ENCODE measurements at regions not wholly inside any gene's neighbourhood (a gene's known extent, or its start where the extent isn't known, plus 50 kb on each side); places are given as distances from the start of the nearest gene placed in this dataset.
A peak's percentile ranks its signal among the peaks of the same experiment; 100 is the strongest.

DNA sequence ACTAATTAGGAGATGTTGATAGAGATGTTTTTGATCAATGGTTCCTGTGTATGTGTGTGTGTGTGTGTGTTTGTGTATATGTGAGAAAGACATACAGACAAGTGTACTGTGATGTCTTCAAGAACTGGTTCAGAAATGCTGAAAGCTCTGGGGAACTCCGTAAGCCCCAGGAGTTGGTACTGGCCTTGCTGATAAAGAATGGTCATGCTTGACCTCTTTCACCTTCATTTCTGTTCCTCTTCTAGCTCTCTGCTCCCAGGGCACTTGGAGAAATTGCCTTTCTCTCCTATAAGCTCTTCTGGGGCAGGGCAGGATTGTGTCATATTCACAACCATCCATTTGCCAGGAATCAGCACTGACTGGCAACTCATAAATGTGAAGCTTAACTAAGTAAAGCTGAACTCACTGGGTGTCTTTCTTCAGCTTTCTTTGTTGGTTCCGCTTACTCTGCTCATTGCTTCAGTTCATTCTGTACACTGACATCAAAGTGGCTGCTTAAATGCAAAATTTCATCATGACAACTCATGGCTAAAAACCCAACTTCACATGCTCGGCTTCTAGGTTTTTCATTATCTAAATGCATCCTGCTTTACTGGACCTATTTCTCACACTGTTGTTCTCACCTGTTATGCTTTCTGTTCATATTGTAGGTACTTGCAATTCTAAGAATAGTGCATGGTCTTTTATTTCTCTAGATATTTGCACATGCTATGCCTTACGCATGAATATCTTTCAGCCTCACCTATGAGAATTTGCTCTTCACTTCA lies 162.1 kb upstream of the LYSMD4 start:
- ChIA-PET CTCF (interaction anchor here (1.1 to 3.7 kb wide), 4 partner anchors 10 to 33 kb away, joined by 3 to 10 read pairs (median 6); no protein-coding TSS in a partner anchor), POLR2A (interaction anchor here (0.6 kb wide), 1 partner anchor 89 kb away, joined by 4 read pairs; no protein-coding TSS in a partner anchor)
- TF ChIP-seq, protein P1, sequence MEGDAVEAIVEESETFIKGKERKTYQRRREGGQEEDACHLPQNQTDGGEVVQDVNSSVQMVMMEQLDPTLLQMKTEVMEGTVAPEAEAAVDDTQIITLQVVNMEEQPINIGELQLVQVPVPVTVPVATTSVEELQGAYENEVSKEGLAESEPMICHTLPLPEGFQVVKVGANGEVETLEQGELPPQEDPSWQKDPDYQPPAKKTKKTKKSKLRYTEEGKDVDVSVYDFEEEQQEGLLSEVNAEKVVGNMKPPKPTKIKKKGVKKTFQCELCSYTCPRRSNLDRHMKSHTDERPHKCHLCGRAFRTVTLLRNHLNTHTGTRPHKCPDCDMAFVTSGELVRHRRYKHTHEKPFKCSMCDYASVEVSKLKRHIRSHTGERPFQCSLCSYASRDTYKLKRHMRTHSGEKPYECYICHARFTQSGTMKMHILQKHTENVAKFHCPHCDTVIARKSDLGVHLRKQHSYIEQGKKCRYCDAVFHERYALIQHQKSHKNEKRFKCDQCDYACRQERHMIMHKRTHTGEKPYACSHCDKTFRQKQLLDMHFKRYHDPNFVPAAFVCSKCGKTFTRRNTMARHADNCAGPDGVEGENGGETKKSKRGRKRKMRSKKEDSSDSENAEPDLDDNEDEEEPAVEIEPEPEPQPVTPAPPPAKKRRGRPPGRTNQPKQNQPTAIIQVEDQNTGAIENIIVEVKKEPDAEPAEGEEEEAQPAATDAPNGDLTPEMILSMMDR (IDR thresholded peaks at IDR 0.05; ENCODE audit: control extremely low read depth, extremely low read depth, low read depth, missing control alignments): no peak
- peak; percentile 15 for DNase-seq (ENCODE audit: extremely low spot score)

DNA sequence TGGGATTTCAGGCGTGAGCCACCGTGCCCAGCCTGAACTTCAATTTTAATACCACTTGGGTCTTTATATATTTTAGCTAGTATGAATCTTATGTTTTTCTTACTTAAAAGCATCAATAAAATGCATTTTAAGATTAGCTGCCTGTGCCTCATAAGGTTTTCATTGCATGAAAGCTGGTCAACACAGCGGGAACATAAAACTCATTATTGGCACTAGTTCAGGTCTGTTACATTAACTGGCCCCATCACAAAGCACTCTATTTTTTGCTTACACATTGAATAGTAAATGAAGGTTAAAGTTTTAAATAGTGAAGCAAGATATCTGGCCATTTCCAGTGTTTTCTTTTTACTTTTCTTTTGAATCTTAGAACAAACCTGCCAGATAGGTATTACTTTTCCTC lies 145.6 kb upstream of the LYSMD4 start:
- POLR2A ChIA-PET: no interaction called here
- TF ChIP-seq, protein P1 (IDR thresholded peaks at IDR 0.05; ENCODE audit: control extremely low read depth, extremely low read depth, low read depth, missing control alignments): no peak
- no peak for DNase-seq (ENCODE audit: extremely low spot score)
- CTCF ChIA-PET: interaction anchor here (1.8 kb wide), 1 partner anchor 19 kb away, joined by 3 read pairs; no protein-coding TSS in a partner anchor

DNA sequence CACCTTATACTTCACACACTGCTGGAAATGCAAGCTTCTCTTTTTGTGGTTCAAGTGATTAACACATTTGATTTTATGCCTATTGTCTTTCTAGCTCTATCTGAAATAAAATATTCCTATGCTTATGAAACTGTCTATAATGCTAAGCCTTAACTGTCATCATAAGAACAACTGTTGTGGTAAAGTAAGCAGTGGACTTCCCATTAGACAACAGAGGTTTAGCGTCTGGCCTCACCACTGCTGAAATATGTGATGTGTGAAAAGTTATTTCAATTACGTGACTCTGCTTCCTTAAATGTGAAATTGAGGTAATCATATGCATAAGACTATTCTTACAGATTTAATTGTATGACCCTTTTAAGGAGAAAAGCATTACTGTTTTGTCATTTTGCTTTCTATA lies 140.2 kb upstream of the LYSMD4 start:
- CTCF ChIA-PET: interaction anchor here (0.9 to 1.3 kb wide), 2 partner anchors 20 to 27 kb away, joined by 3 read pairs; no protein-coding TSS in a partner anchor
- no peak for DNase-seq (ENCODE audit: extremely low spot score)
- POLR2A ChIA-PET: no interaction called here
- TF ChIP-seq, protein P1 (IDR thresholded peaks at IDR 0.05; ENCODE audit: control extremely low read depth, extremely low read depth, low read depth, missing control alignments): no peak

DNA sequence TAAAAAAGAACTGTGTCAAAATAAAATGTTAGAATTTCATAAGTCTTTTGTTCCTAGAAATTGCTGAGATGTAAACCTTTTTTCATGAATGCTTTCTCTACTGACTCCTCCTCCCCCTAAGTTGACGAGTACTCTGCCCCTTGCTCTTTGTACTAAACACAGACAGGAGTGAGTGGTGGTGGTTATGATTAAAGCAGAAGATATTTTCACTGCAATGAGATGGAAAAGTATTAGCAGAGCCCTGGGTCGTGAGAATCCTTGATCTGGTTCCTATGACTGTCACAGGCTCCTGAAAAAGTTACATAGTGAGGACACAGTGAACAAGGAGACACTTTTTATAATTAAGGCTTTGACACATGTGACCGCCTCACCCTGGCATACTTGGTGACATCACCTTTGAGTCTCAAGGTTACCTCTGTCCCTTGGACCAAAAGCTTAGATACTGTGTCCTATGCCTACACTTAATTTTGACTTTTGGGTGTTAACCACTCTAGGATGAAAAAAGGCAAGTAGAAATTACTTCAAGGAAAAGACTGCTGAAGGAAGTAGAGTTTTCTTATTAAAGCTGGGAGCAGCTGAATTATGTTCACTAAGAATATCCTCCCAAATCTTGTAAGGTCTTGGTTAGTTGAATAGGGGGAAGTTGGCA lies 130.4 kb upstream of the LYSMD4 start:
- ChIA-PET CTCF (interaction anchor here (0.8 to 1.2 kb wide), 2 partner anchors 12 to 17 kb away, joined by 3 read pairs; no protein-coding TSS in a partner anchor), POLR2A (no interaction called here)
- TF ChIP-seq, protein P1 (IDR thresholded peaks at IDR 0.05; ENCODE audit: control extremely low read depth, extremely low read depth, low read depth, missing control alignments): no peak
- DNase-seq (ENCODE audit: extremely low spot score): no peak

DNA sequence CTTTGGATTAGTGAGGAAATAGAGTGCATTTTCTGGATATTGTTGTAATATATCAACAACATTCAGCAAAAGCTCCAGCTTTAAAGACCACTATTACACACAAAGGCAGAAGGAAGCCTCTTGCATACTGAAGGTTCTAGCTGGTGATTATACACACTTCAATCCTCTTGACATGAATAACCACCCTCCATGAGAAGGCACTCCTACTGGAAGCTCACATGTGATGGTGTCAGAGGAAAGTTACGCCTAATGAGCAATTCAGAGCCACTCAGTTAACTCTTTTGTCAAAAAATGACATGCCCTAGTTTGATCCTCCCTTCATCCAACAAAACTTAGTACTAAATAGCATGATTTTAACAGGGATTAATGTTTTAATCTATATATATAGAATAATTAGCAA lies 124.6 kb upstream of the LYSMD4 start:
- ChIA-PET POLR2A (no interaction called here), CTCF (no interaction called here)
- TF ChIP-seq, protein P1 (IDR thresholded peaks at IDR 0.05; ENCODE audit: control extremely low read depth, extremely low read depth, low read depth, missing control alignments): no peak
- DNase-seq (ENCODE audit: extremely low spot score): no peak

DNA sequence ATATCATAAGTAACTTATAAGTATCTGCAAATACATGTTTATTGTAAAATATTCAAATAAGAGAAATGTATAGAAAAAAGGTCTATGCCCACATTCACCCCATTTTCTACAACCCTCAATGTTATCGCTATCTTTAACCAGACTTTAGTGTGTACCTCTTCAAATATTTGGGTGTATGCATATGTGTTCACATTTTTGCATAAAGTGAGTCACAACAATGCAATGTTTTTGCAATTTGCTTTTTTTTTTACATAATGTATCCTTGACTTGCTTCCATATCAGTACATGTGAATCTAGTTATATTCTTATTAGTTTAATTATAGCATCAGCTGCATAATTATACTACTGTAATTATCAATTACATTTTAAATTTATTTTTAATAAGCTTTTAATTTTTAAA lies 117.3 kb upstream of the LYSMD4 start:
- TF ChIP-seq, protein P1 (IDR thresholded peaks at IDR 0.05; ENCODE audit: control extremely low read depth, extremely low read depth, low read depth, missing control alignments): no peak
- POLR2A ChIA-PET: no interaction called here
- CTCF ChIA-PET: interaction anchor here (0.9 kb wide), 1 partner anchor 11 kb away, joined by 3 read pairs; no protein-coding TSS in a partner anchor
- DNase-seq (ENCODE audit: extremely low spot score): no peak
